ENCODE measurements at regions not wholly inside any gene's neighbourhood (a gene's known extent, or its start where the extent isn't known, plus 50 kb on each side); places are given as distances from the start of the nearest gene placed in this dataset.

GRCh38 chr9:38160613-38161215 is 91.7 kb upstream of the SHB start:
- peak; percentile 19 to 29 for DNase-seq (ENCODE audit: low read depth in 2 of 2)

DNA sequence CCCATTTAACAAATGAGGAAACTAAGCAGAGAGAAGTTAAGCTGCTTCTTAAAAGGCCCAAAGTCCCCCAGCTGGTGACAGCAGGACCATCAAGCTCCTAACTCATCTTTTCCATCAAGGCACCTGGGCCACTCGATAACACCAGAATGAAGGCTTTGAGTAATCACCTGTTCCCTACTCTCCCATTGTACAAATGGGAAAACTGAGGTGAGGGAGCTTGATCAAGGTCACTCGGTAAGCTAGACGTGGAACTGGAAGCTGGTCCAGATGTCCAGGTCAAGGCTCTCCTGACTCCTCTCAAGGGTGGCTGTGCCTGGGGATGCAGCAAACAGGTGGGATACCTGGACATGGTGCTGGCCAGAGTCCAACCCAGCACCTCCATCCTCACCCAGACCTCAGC is 90.6 kb upstream of the SHB start:
- no peak for DNase-seq (ENCODE audit: low read depth in 2 of 2)

DNA sequence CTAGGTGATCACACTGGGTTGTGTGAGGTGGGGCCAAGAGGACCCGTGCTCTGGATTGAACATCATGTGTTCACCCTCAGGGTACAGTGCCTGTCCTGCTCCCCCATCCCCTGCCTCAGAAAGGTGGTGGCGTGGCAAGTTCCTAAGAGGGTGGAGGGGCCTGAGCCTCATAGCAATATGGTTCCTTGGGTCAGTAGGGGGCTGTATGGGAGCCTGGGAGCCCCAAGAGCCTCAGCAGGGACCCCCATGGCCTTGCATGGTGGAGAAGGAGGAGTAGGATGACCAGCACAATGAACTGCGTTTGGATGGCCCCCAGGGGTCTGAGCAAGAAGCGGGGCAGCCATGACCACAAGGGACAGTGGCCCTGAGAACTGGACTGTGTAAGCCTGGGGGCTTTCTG is 89.6 kb upstream of the SHB start:
- no peak for DNase-seq (ENCODE audit: low read depth in 2 of 2)

- DNase-seq (ENCODE audit: low read depth in 2 of 2): no peak
These were observed 88.7 kb upstream of the SHB start for GRCh38 chr9:38157711-38158110.

DNA sequence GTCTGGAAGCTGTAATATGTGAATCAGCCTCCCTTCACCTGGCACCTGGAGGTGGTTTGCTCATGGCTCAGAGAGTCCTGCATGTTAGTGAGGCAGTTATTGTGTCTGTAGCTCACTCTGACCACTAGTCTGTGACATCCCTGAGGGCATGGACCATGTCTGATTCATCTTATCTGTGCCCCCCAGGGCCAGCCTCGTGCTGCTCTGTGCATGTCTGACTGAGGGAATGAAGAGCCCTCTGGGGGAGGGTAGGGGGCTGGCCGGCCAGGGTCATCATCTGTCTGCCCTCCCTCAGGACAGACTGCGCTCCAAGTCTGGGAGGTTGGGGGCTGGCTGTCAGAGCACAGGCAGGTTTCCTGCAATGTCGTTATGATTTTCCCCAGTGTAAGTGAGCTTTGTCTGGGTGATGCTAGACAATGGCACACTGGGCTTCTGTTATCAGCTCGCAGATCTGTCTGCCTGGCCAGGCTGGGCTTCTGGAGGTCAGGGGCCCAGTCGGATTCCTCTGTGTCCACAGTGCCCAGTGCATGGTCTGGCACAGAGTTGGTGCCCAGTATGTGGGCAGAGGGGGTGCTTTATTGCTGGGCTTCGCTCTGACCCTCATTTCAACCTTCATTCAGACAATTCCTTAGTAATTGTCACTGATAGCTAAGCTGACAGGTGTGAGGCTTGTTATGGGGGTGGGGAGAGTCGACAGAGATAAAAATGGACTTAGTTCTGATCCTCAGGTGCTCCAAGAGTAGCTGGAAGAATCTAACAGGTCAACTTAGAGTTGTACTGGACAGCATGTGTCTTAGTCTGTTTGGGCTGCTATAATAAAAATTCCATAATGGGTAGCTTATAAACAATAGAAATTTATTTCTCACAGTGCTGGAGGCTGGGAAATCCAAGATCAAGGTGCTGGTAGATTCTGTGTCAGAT is 85.7 kb upstream of the SHB start:
- DNase-seq (ENCODE audit: low read depth in 2 of 2): no peak

DNA sequence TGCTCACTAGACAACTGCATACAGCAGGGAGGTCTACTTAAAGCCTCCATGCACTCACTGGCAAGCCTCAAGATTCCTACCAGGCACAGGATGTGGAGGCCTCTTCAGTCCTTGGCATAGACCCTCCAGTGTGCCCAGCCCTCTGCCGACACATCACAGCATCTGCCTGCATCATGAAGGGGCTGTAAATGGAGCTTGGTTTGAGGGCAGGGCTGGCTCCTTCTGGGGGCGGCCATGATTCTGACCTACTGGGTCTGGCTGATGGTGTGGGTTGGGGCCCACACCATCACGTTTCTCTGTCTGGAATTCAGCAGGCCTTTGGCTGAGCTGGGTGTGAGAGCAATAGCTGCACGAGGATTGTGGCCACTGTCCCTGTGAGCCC is 84.9 kb upstream of the SHB start:
- DNase-seq (ENCODE audit: low read depth in 2 of 2): no peak

GRCh38 chr9:38153152-38153909 is 84.3 kb upstream of the SHB start:
- no peak for DNase-seq (ENCODE audit: low read depth in 2 of 2)

DNA sequence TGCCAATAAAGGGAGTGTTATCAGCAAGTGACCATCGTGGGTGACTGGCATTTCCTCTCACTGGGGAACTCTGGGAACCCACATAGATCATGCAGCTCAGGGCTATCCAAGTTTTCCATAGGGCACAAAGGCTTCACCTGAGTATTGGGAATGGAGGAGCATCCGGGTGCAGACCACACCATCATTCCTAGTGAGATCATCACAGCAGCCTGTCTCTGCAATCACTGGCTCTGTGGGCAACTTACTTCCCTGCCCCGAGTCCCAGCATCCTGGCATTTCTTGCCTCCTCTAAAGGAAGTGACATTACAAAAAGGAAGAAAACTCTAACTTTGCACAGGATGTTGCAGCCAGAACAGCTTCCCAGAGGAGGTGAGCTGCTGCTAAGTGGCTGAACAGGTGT is 80.6 kb upstream of the SHB start:
- no peak for DNase-seq (ENCODE audit: low read depth in 2 of 2)

GRCh38 chr9:38146844-38147243 is 77.8 kb upstream of the SHB start:
- no peak for DNase-seq (ENCODE audit: low read depth in 2 of 2)

GRCh38 chr9:38145526-38146053 is 76.6 kb upstream of the SHB start:
- no peak for DNase-seq (ENCODE audit: low read depth in 2 of 2)

DNA sequence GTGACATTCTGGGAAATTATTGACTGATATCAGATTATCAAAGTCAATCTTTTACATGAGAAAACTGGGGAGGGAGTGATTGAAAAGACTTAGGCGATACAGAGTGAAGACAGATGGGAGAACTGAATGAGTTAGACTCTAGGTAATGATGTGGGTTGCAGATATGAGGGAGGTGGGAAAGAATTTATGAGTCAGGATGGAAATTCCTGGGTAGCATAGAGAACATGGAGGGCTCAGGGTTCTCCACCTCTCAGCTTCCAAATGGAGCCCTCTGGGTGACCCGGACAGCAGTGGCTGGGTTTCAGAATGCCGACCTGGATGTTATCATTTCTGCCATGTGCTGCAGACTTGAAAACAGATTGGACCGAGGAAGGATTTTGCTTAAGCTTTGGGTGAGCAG is 75.4 kb upstream of the SHB start:
- DNase-seq (ENCODE audit: low read depth in 2 of 2): no peak

GRCh38 chr9:38141746-38142591 is 72.9 kb upstream of the SHB start:
- no peak for DNase-seq (ENCODE audit: low read depth in 2 of 2)

- DNase-seq (ENCODE audit: low read depth in 2 of 2): no peak
These were observed 69.2 kb upstream of the SHB start for GRCh38 chr9:38138276-38138675.

GRCh38 chr9:38137342-38137741 is 68.3 kb upstream of the SHB start:
- DNase-seq (ENCODE audit: low read depth in 2 of 2): no peak

- no peak for DNase-seq (ENCODE audit: low read depth in 2 of 2)
These were observed 67.4 kb upstream of the SHB start for GRCh38 chr9:38136386-38136785.

DNA sequence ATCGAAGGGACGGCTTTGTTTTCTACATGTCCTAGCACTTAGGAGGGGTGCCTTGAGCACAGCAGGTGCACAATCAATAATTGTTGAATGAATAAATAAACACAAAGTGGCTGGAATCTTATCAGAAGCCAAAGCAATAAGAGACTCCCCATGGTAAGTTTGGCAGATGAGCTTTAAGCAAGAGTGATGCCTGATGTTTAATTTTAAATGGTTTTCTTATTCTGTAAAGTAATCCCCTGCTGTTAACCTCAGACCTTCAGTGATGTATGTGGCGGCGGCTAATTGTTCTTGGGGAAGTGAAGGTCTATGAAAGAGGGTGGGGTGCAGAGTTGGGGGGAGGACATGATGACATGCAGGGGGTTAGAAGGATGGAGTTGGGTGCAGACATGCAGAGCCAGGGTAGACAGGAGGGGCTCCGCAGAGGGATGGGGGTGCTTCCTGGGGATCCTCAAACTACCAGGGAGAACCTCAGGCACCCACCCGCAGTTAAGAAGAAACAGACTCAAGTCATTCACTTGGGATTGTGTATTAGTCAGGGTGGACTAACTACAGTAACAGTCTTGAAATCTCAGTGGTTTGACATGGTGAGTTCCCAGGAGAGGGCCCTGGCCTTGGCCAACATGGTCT is 65.7 kb upstream of the SHB start:
- no peak for DNase-seq (ENCODE audit: low read depth in 2 of 2)

- no peak for DNase-seq (ENCODE audit: low read depth in 2 of 2)
These were observed 64.6 kb upstream of the SHB start for GRCh38 chr9:38133595-38133994.

GRCh38 chr9:38132956-38133355 is 63.9 kb upstream of the SHB start:
- no peak for DNase-seq (ENCODE audit: low read depth in 2 of 2)

GRCh38 chr9:38131729-38132128 is 62.7 kb upstream of the SHB start:
- no peak for DNase-seq (ENCODE audit: low read depth in 2 of 2)

- DNase-seq (ENCODE audit: low read depth in 2 of 2): no peak
These were observed 61.7 kb upstream of the SHB start for GRCh38 chr9:38130724-38131123.

- no peak for DNase-seq (ENCODE audit: low read depth in 2 of 2)
These were observed 60.3 kb upstream of the SHB start for GRCh38 chr9:38129366-38129765.
